GM23338 (cell line): ENCODE measurements at regions not wholly inside any gene's neighbourhood (a gene's known extent, or its start where the extent isn't known, plus 50 kb on each side); places are given as distances from the start of the nearest gene placed in this dataset.

Experiments
- ATAC-seq: fragments of 200-7000 bp; cut with Tn5 transposase; 3 replicates; pipeline ENCODE4 v1.9.1; 2020
- DNase-seq: peaks from one replicate; pipeline ENCODE4 v3.0.0-alpha.2; 2015; ENCODE audit warnings: low spot score
- H2AFZ ChIP-seq: fragments of 200-600 bp; sonication (generic); 2 replicates; pipeline ENCODE4 v1.8.0; 2016; ENCODE audit warnings: antibody characterized with exemption, mild to moderate bottlenecking, moderate library complexity
- H3F3A ChIP-seq: fragments of 200-600 bp; sonication (generic); replicated peaks from 2 replicates; pipeline ENCODE4 v1.8.0; 2017; ENCODE audit warnings: antibody characterized with exemption, mixed run types, low read depth
- H3K27ac ChIP-seq: fragments of 200-600 bp; sonication (generic); 2 replicates; pipeline ENCODE4 v1.6.1; 2016; ENCODE audit warnings: low read depth
- H3K27me3 ChIP-seq: fragments of 200-600 bp; sonication (generic); 2 replicates; pipeline ENCODE4 v1.8.0; 2016; ENCODE audit warnings: mild to moderate bottlenecking, mixed run types, moderate library complexity; ENCODE audit not compliant: insufficient read depth
- H3K36me3 ChIP-seq: fragments of 200-600 bp; sonication (generic); 2 replicates; pipeline ENCODE4 v1.8.0; 2016; ENCODE audit warnings: mild to moderate bottlenecking; ENCODE audit not compliant: insufficient read depth
- H3K4me1 ChIP-seq: fragments of 200-600 bp; sonication (generic); 2 replicates; pipeline ENCODE4 v1.8.0; 2016; ENCODE audit warnings: mild to moderate bottlenecking, moderate library complexity; ENCODE audit not compliant: insufficient read depth
- H3K4me2 ChIP-seq: fragments of 200-600 bp; sonication (generic); 2 replicates; pipeline ENCODE4 v1.7.1; 2017; ENCODE audit warnings: mixed run types
- H3K4me3 ChIP-seq: fragments of 200-600 bp; sonication (generic); 2 replicates; pipeline ENCODE4 v1.6.1; 2016; ENCODE audit warnings: mixed run types
- H3K79me2 ChIP-seq: fragments of 200-600 bp; sonication (generic); replicated peaks from 2 replicates; pipeline ENCODE4 v1.8.0; 2017; ENCODE audit warnings: mild to moderate bottlenecking; ENCODE audit not compliant: insufficient read depth
- H3K9me2 ChIP-seq: fragments of 200-600 bp; sonication (generic); 2 replicates; pipeline ENCODE4 v1.8.0; 2017; ENCODE audit not compliant: insufficient read depth
- H4K20me1 ChIP-seq: fragments of 200-600 bp; sonication (generic); replicated peaks from 2 replicates; pipeline ENCODE4 v1.8.0; 2017; ENCODE audit warnings: mild to moderate bottlenecking; ENCODE audit not compliant: insufficient read depth
- H3K27ac Mint-ChIP-seq: 2 replicates; pipeline ENCODE4 v1.8.0; 2020; ENCODE audit warnings: inconsistent platforms, mild to moderate bottlenecking, moderate library complexity, mixed read lengths
- H3K27me3 Mint-ChIP-seq: 3 replicates; pipeline ENCODE4 v1.8.0; 2022; ENCODE audit warnings: low read depth, mild to moderate bottlenecking, moderate library complexity, mixed read lengths, inconsistent platforms; ENCODE audit not compliant: insufficient read depth, poor library complexity
- H3K36me3 Mint-ChIP-seq: 3 replicates; pipeline ENCODE4 v1.8.0; 2021; ENCODE audit warnings: low read depth, mild to moderate bottlenecking, inconsistent platforms, moderate library complexity, mixed read lengths
- H3K4me1 Mint-ChIP-seq: 3 replicates; pipeline ENCODE4 v1.8.0; 2020; ENCODE audit warnings: mild to moderate bottlenecking, inconsistent platforms, mixed read lengths
- H3K4me3 Mint-ChIP-seq: 3 replicates; pipeline ENCODE4 v1.8.0; 2021; ENCODE audit warnings: moderate library complexity, mild to moderate bottlenecking, inconsistent platforms, mixed read lengths
- H3K9me3 Mint-ChIP-seq: 3 replicates; pipeline ENCODE4 v1.8.0; 2020; ENCODE audit warnings: moderate library complexity, mild to moderate bottlenecking, inconsistent platforms, mixed read lengths
- CREB1 ChIP-seq: fragments of 250-450 bp; sonication (Bioruptor Pico); IDR thresholded peaks from 2 replicates; pipeline ENCODE4 v1.5.0; 2020; ENCODE audit warnings: low read depth, mild to moderate bottlenecking, moderate library complexity
- CTCF ChIP-seq, 2 experiments: fragments of 200-600 bp in 1 of 2; sonication (generic) in 1 of 2; conservative IDR thresholded peaks; 2 replicates each; pipeline versions ENCODE4 v1.5.1 to v1.6.1; 2016 to 2017; ENCODE audit warnings: antibody characterized with exemption in 2 of 2, low read depth in 2 of 2, mild to moderate bottlenecking in 2 of 2, moderate library complexity in 1 of 2
- EZH2 ChIP-seq: fragments of 200-600 bp; sonication (generic); IDR thresholded peaks from one replicate; pipeline ENCODE4 v1.8.0; 2017; ENCODE audit warnings: antibody characterized with exemption, mild to moderate bottlenecking, low read depth; ENCODE audit not compliant: unreplicated experiment
- JUNB ChIP-seq: IDR thresholded peaks from one replicate; pipeline ENCODE4 v1.6.1; 2016; ENCODE audit warnings: antibody characterized with exemption; ENCODE audit not compliant: unreplicated experiment
- STAT1 ChIP-seq: IDR thresholded peaks from one replicate; pipeline ENCODE4 v1.6.1; 2016; ENCODE audit warnings: antibody characterized with exemption; ENCODE audit not compliant: unreplicated experiment
- ZNF462 ChIP-seq: fragments of 250-450 bp; sonication (Bioruptor Pico); IDR thresholded peaks from 2 replicates; pipeline ENCODE4 v1.5.0; 2020; ENCODE audit warnings: mild to moderate bottlenecking, moderate library complexity
- TF ChIP-seq, protein P1 (sequence below): IDR thresholded peaks from 2 replicates; pipeline ENCODE4 v1.6.1; 2016; ENCODE audit warnings: antibody characterized with exemption

GRCh38 chr12:58372298-58372697, 430.9 kb downstream of the ATP23 start (continued):
- no peak for TF ChIP-seq ZNF462 (CRISPR knock-in tag)
- TF ChIP-seq EZH2: no peak

- Histone ChIP-seq H3K9me2 (no peaks in the 10 kb centered on the region; the same call in 1 of the 2 replicates), H4K20me1 (no peaks in the 10 kb centered on the region), H3K27me3 (no peaks in the 10 kb centered on the region), H3F3A (no peaks in the 10 kb centered on the region), H3K36me3 (no peaks in the 10 kb centered on the region), H2AFZ (no peak overlapping the region), H3K4me2 (no peak overlapping the region), H3K4me1 (no peaks in the 10 kb centered on the region), H3K79me2 (no peaks in the 10 kb centered on the region), H3K4me3 (no peak overlapping the region), H3K27ac (no peak overlapping the region)
- Mint-ChIP-seq H3K36me3 (no peaks in the 10 kb centered on the region), H3K4me3 (no peak overlapping the region), H3K27me3 (no peaks in the 10 kb centered on the region), H3K9me3 (no peaks in the 10 kb centered on the region), H3K27ac (no peak overlapping the region), H3K4me1 (no peaks in the 10 kb centered on the region)
- ATAC-seq (no peak), DNase-seq (no peak)
- TF ChIP-seq EZH2 (no peak), CTCF (conservative IDR thresholded peaks at IDR 0.05; ENCODE audit: low read depth in 2 of 2) (no peak), JUNB (no peak), CREB1 (CRISPR knock-in tag) (no peak), STAT1 (no peak), ZNF462 (CRISPR knock-in tag) (no peak)
- TF ChIP-seq, protein P1, sequence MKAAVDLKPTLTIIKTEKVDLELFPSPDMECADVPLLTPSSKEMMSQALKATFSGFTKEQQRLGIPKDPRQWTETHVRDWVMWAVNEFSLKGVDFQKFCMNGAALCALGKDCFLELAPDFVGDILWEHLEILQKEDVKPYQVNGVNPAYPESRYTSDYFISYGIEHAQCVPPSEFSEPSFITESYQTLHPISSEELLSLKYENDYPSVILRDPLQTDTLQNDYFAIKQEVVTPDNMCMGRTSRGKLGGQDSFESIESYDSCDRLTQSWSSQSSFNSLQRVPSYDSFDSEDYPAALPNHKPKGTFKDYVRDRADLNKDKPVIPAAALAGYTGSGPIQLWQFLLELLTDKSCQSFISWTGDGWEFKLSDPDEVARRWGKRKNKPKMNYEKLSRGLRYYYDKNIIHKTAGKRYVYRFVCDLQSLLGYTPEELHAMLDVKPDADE: no peak
Measured at GRCh38 chr12:58378028-58378427, 436.7 kb downstream of the ATP23 start.
